ENCODE measurements at regions not wholly inside any gene's neighbourhood (a gene's known extent, or its start where the extent isn't known, plus 50 kb on each side); places are given as distances from the start of the nearest gene placed in this dataset.

DNA sequence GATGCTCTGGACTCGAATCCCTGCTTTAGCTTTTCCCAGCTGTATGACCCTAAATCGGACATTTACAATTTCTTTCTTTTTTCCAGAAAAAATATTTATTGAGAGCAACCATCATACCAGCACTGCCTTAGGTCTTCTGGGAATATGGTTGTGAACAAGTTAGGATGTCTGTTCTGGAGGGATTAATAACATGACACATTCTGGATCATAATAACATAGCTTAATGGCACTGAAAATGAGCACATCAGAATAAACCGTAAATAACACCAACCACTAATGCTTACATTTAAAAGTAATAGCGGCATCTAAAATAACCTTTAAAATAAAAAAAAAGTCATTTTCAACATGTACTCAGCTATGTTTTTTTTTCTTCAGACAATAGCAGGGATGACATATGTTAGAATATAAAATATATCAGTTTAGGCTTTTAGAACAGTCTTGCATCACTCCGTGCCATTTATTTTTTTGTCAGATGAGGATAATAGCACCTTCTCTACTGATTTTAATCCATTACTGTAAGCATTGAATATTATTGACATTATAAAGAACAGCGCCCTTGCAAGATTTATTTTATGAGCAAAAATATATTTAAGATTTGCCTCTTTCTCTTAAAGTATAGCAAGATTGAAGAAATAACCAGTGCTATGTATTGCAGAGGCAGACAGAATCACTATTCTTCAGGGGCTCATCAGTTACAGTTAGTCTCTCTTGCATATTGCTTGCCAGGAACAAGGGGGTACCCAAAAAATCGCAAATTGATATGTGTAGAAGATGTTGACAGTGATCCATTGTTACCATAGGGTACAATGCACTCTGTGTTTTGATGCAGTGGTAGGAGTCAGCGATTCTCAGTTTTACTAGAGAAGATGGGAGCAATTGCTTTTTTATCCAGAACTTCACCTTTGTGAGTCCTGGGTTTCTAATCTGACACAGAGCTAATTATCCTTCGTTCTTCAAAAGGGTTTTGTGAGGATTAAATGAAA is 168.4 kb upstream of the NR3C1 start:
- H3K4me1 ChIP-seq, result no peaks in the 10 kb centered on the region
- no peaks in the 10 kb centered on the region for H3K9me3 ChIP-seq
- H3K36me3 ChIP-seq, result no peaks in the 10 kb centered on the region
- H3K27me3 ChIP-seq, result no peaks in the 10 kb centered on the region; the same call in 1 of the 2 replicates
- no peak for DNase-seq
- H3K4me3 ChIP-seq (ENCODE audit: low read depth, low read length), result no peak overlapping the region
- TF ChIP-seq, protein P1, sequence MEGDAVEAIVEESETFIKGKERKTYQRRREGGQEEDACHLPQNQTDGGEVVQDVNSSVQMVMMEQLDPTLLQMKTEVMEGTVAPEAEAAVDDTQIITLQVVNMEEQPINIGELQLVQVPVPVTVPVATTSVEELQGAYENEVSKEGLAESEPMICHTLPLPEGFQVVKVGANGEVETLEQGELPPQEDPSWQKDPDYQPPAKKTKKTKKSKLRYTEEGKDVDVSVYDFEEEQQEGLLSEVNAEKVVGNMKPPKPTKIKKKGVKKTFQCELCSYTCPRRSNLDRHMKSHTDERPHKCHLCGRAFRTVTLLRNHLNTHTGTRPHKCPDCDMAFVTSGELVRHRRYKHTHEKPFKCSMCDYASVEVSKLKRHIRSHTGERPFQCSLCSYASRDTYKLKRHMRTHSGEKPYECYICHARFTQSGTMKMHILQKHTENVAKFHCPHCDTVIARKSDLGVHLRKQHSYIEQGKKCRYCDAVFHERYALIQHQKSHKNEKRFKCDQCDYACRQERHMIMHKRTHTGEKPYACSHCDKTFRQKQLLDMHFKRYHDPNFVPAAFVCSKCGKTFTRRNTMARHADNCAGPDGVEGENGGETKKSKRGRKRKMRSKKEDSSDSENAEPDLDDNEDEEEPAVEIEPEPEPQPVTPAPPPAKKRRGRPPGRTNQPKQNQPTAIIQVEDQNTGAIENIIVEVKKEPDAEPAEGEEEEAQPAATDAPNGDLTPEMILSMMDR (IDR thresholded peaks at IDR 0.05; ENCODE audit: low read depth, low read length), result no peak

DNA sequence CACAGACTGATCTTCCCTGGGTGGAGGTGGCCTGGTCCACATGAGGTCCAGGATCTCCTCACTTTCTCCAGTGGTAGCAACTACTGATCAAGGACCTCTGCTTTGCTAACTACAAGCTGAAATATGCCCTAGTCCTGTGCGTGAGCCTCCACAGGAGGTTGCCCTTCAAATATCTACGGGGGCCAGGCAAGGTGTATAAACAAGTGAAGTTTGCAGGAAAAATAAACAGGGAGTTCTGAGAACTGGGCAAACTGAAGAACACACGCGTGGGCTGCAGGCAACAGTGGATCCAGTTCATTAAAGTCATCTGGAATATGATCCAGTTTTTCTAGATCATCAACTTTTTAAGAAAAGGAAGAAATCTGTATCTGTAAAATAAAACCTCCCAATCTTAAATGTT is 167.5 kb upstream of the NR3C1 start:
- Histone ChIP-seq H3K36me3 (no peaks in the 10 kb centered on the region), H3K4me1 (no peaks in the 10 kb centered on the region), H3K4me3 (ENCODE audit: low read depth, low read length) (no peak overlapping the region), H3K27me3 (no peaks in the 10 kb centered on the region; the same call in 1 of the 2 replicates), H3K9me3 (no peaks in the 10 kb centered on the region)
- DNase-seq, result no peak
- TF ChIP-seq, protein P1 (IDR thresholded peaks at IDR 0.05; ENCODE audit: low read depth, low read length), result no peak

DNA sequence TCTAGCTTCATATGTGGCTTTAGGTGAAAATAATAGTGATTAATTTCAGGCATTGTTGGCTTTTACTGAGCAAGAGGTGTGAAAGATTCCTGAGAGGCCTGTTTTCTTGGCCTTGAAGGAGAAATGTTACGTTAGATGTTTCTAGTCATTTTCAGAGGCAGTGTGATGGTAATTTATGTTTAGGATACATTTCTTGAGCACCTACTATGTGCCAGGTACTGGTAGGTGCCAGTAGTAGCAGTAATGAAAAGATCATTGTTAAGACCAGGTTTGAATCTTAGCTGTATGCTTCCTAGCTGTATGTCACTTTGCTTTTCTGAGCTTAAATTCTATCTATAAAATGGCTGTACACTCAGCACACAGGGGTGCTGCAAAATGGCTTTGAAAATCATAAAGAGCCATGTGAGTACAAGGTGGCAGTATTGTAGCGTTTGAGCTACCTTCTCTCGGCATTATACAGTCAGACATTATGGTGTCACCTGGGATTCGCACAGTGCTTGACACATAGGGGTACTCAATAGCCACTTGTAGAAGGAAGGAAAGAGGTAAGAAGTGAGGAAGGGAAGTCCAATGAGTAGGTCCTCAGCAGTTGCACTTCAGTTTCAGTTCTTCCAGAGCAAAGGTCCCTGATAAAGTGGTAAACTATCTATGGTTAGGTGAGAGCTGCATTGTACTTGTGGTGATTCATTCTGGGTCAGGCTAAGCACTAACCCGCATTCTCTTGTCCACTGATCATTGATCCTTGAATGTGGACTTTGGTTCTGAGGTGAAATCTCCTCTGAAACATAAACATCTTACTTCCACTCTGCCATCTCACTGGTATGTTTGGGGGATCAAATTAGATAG is 166.5 kb upstream of the NR3C1 start:
- no peaks in the 10 kb centered on the region for H3K9me3 ChIP-seq
- TF ChIP-seq, protein P1 (IDR thresholded peaks at IDR 0.05; ENCODE audit: low read depth, low read length), result no peak
- DNase-seq, result no peak
- H3K27me3 ChIP-seq, result no peaks in the 10 kb centered on the region; the same call in 1 of the 2 replicates
- H3K4me3 ChIP-seq (ENCODE audit: low read depth, low read length), result no peak overlapping the region
- H3K36me3 ChIP-seq, result no peaks in the 10 kb centered on the region
- no peaks in the 10 kb centered on the region for H3K4me1 ChIP-seq

DNA sequence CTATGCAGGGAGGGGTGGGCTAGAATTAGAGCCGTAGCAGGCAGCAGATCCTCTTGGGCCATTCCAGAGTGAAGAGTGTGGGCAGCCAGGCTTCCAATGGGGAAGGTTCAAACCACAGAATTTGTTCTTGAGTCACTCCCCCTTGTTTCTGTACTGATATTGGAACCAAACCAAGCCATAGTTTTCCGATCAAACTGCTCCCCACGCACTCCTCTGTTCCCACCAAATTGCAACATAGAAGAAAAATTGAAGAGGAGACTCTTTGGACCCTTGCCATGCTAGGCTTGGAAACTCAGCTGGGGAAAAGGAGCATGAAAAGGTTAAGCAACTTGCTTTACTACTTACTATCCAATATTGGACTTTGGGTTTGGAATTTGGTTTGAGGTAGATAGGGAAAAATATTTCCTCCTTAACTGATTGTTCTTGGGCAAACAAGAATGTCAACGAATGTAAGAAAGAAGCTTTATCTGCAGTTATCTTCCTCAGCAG is 165.8 kb upstream of the NR3C1 start:
- Histone ChIP-seq H3K27me3 (no peaks in the 10 kb centered on the region; the same call in 1 of the 2 replicates), H3K9me3 (no peaks in the 10 kb centered on the region), H3K4me3 (ENCODE audit: low read depth, low read length) (no peak overlapping the region), H3K36me3 (no peaks in the 10 kb centered on the region), H3K4me1 (no peaks in the 10 kb centered on the region)
- TF ChIP-seq, protein P1 (IDR thresholded peaks at IDR 0.05; ENCODE audit: low read depth, low read length), result no peak
- no peak for DNase-seq

DNA sequence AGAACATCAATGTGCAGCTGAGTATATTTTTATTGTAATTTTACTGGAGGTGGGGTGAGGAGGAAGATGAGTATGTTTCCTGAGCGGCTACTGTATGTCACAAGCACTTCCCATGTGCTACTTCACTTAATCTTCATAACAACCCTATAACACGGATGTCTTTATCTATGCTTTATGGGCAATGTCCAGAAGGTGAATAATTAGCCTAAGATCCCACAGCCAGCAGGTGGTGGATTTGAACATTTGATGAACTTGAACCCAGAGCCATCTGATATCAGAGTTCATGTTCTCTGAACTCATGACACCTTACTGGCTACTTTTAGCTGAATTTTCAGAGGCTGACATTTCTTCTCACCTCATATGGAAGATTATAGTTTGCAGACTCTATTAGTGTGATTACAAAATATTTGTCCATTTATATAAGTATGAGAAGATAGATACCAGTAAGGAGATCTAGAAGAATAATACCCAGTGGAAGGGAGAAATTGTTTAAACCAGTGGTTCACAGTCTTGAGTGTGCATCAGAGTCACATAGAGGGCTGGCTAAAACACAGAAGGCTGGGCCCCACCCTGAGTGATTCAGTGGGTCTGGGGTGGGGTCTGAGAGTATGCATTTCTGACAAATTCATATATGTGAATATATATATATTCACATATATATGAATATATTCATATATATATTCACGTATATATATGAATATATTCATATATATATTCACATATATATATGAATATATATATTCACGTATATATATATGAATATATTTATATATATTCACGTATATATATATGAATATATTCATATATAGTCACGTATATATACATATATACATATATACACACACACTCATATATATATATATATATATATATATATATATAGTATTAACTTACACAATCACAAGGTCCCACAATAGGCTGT is 164.4 kb upstream of the NR3C1 start:
- Histone ChIP-seq H3K9me3 (no peaks in the 10 kb centered on the region), H3K4me1 (no peaks in the 10 kb centered on the region)
- no peak for DNase-seq

More for the DNA sequence above, 164.4 kb upstream of the NR3C1 start:
- Histone ChIP-seq H3K36me3 (no peaks in the 10 kb centered on the region), H3K4me3 (ENCODE audit: low read depth, low read length) (no peak overlapping the region), H3K27me3 (no peaks in the 10 kb centered on the region; the same call in 1 of the 2 replicates)
- TF ChIP-seq, protein P1 (IDR thresholded peaks at IDR 0.05; ENCODE audit: low read depth, low read length), result no peak
